RWPE1 (cell line): ENCODE measurements at regions not wholly inside any gene's neighbourhood (a gene's known extent, or its start where the extent isn't known, plus 50 kb on each side); places are given as distances from the start of the nearest gene placed in this dataset.

Experiments used
- CTCF ChIA-PET: fragments of 350-600 bp; sonication (Branson Sonifier 250); formaldehyde crosslinking; extraction: SDS; loops from one replicate; lab custom pipeline; 2021; lab: Yijun Ruan, JAX
- POLR2A ChIA-PET: fragments of 400-600 bp; formaldehyde crosslinking; extraction: SDS; loops from one replicate; lab custom pipeline; 2020; ENCODE audit warnings: antibody characterized with exemption; ENCODE audit not compliant: low non-redundant PET; lab: Yijun Ruan, JAX
- DNase-seq: peaks from one replicate; pipeline ENCODE4 v3.0.0; 2012; ENCODE audit warnings: low spot score
- H3K27ac ChIP-seq: fragments of 450-650 bp; 2 replicates; pipeline ENCODE4 v1.5.1; 2017
- TF ChIP-seq, protein P1 (sequence below): fragments of 450-650 bp; conservative IDR thresholded peaks from 2 replicates; pipeline ENCODE4 v1.5.1; 2017; ENCODE audit warnings: low read depth, mild to moderate bottlenecking

DNA sequence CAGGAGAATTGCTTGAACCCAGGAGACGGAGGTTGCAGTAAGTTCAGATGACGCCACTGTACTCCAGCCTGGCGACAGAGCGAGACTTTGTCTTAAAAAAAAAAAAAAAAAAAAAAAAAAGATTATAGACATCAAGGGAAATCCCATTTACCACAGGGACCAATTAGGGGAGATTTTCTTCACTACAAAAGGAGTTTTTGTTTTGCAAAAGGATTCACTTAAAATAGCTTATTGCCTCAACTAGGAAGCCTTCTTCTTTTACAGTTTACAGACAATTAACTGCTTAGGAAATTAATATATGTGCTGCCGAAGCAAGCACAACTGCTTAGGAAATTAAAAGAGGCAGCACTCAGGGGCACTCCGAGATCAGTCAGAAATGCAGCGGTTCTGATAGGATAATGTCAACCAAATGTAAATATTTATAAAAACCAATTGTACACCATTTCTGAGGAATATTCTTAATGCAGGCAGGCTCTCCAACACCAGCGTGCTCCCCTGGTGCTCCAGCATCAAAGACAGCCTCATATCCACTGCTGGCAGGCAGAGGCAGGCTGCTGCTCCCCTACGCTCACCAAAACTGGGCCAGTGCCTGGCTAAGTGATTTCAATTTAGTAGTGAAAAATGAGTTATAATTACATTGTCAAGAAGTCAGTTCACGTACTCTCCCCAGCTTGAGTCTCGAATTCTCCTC is 107.9 kb upstream of the RAB4A start:
- ChIA-PET CTCF (interaction anchor here (0.7 kb wide), 1 partner anchor 65 kb away, joined by 4 read pairs; no protein-coding TSS in a partner anchor), POLR2A (no interaction called here)
- no peak for DNase-seq
- TF ChIP-seq, protein P1, sequence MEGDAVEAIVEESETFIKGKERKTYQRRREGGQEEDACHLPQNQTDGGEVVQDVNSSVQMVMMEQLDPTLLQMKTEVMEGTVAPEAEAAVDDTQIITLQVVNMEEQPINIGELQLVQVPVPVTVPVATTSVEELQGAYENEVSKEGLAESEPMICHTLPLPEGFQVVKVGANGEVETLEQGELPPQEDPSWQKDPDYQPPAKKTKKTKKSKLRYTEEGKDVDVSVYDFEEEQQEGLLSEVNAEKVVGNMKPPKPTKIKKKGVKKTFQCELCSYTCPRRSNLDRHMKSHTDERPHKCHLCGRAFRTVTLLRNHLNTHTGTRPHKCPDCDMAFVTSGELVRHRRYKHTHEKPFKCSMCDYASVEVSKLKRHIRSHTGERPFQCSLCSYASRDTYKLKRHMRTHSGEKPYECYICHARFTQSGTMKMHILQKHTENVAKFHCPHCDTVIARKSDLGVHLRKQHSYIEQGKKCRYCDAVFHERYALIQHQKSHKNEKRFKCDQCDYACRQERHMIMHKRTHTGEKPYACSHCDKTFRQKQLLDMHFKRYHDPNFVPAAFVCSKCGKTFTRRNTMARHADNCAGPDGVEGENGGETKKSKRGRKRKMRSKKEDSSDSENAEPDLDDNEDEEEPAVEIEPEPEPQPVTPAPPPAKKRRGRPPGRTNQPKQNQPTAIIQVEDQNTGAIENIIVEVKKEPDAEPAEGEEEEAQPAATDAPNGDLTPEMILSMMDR: no peak
- no peak overlapping the region for H3K27ac ChIP-seq

DNA sequence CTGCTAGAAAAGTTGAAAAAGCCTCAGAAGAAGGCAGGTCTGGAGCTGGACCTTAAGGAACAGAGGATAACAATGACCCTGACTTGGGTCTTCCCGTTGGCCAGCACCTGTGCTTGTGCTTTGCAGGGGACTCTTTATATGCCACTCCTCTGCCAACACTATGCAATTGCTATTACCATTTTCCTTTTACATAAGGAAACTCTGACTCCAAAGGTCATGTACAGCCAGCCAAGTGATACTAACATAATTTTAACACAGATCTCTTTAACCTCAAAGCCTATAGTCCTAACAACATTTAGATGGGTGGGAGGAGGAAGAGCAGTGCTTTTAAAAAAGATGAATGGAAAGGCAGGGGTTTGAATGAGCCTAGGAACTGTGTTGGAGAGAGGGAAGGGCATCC is 106.6 kb upstream of the RAB4A start:
- ChIA-PET POLR2A (no interaction called here), CTCF (no interaction called here)
- no peak for DNase-seq
- TF ChIP-seq, protein P1: no peak
- H3K27ac ChIP-seq: no peak overlapping the region

DNA sequence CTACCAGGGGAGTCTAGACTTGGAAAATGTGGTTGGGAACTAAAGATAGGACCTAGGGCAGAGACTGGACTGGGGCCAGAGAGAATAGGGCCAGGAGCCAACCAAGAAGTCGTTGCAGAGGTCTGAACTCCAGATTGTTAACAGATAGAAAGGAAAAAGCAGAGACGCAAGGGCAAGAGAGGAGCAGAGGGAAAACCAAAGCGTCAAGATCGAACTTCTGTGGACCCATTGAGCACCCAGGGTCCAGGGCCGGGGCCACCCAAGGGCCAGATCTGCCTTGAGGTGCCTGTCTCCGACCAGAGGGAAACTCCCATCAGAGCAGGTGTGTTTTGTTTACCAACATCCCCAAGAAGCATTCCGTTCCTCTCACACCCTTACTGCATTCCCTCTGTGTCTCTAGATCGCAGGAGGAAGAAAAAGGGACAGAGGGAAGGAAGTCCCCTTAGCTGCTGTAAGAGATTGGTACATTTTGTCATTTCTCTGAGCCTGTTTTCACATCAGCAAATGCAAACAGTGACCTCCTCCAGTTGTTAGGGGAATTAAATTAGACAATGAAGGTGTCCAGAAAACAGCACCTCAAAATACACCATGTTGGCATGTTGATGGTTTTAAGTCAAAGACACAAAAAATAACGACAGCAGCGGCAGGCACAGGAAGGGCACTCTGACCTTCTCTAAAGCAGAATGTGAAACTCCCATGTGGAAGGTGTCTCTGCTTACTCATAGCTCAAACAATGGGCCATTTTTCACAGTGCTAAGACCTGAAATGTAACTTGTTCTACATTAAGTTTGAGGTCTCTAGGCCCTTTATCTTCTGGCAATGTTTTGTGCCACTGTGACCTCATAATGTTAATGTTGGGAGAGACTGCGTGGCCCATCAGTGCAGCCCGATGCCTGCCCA is 105.8 kb upstream of the RAB4A start:
- POLR2A ChIA-PET: no interaction called here
- CTCF ChIA-PET: interaction anchor here (0.6 kb wide), 1 partner anchor 426 kb away, joined by 6 read pairs; no protein-coding TSS in a partner anchor
- DNase-seq: no peak

DNA sequence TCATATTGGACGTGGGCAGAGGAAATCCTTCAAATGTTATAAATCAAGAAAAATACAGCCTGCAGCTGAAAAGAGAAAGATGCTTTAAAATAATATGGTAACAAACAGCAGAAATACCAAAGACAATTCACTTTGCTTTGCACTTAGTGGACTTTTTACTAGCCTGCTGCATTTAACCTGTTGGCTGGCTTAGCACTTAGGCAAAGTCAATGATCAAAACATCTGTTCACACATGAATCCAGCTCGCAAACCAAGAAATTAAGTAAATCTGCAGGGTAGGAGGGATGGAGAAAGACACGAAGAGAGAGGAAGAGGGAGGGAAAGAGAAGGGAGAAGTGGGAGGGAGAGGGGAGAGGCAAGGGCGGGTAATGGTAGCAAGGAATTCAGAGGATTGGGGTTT is 103.6 kb upstream of the RAB4A start:
- ChIA-PET CTCF (no interaction called here), POLR2A (no interaction called here)
- H3K27ac ChIP-seq: no peak overlapping the region
- TF ChIP-seq, protein P1: no peak
- no peak for DNase-seq

More for the DNA sequence above, 105.8 kb upstream of the RAB4A start:
- TF ChIP-seq, protein P1: no peak
- no peak overlapping the region for H3K27ac ChIP-seq

DNA sequence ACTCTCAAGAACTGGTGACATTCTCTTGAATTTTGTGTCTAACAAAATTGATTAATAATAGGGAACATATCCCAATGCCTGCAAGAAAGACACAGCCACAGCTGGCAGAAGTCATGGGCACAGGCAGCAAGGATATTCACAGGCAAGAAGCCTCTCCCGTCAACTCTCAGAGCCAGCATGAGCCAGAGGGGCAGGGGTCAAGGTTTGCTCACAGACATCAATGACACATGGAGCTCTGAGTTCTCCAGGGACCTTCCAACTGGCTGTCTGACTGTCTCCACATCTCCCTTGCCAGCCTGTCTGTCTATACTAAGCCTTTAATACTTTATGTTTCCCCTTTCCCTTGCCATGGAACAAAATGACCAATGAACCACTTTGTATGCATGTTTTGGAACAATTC is 101.5 kb upstream of the RAB4A start:
- ChIA-PET CTCF (interaction anchor here (0.7 kb wide), 1 partner anchor 279 kb away, joined by 4 read pairs; no protein-coding TSS in a partner anchor), POLR2A (no interaction called here)
- no peak overlapping the region for H3K27ac ChIP-seq
- DNase-seq: no peak
- TF ChIP-seq, protein P1: no peak

DNA sequence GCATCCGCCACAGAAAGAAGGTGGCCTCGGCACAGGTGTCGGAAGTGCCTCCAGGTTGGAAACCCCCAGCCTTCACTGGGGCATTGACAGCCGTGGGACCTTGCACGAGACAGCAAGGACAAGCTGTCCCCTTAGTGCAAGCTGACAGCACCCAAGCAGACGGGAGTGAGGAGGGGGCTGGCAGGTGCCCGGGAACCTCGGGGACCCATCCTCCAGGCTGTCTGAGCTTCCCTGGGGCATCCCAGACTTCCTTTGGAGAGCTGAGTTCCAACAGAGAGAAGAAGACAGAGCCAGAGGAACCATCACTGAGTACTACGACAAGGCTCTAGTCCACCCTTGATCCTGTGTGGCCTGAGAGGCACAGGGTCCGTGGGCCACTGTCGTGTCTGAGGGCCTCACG is 100.6 kb upstream of the RAB4A start:
- TF ChIP-seq, protein P1: no peak
- POLR2A ChIA-PET: no interaction called here
- no peak overlapping the region for H3K27ac ChIP-seq
- no peak for DNase-seq
- CTCF ChIA-PET: no interaction called here
